Embryonic facial prominence (tissue), 1 donor: ENCODE measurements at regions not wholly inside any gene's neighbourhood (a gene's known extent, or its start where the extent isn't known, plus 50 kb on each side); places are given as distances from the start of the nearest gene placed in this dataset.

ENCODE experiments used
- DNase-seq: peaks from one replicate; pipeline ENCODE4 v3.0.0-alpha.2; 2016; ENCODE audit errors: extremely low spot score

DNA sequence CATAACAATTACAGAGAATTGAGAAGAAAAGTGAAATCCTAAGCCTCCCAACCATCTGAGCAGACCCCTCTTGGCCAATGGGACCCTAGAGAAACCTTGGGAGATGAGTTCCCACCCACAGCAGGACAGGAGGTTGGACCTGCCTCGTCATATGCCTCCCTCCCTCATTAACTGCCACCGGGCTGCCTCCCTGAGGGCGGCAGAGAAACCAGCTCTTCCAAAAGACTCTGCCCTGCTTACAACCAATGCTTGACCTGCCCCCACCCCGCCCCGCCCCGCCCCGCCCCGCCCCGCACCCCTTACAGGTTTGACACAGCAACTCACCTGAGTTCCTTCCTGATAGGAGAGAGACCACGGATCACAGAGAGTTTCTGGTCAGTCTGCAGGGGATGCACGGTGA lies 86.1 kb downstream of the ADRA2C start:
- no peak for DNase-seq

DNA sequence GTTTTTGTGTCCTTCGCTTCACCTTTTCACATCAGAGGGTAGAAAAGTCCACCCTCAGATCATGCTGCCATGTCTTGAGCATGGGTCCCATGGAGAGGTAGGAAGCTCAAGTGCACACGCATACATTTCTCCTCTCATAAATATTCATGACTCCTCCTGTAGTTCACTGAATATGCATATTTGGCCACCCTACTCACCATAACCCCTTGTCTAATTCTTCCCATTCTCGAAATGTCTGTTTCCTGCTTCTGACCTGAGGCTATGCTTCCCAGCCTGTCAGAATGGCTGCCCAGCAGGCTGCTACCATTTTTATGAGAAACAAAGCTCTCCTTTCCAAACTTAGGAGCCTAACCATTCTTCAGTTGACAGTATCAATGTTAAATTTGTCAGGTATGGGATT lies 86.5 kb downstream of the ADRA2C start:
- no peak for DNase-seq

DNA sequence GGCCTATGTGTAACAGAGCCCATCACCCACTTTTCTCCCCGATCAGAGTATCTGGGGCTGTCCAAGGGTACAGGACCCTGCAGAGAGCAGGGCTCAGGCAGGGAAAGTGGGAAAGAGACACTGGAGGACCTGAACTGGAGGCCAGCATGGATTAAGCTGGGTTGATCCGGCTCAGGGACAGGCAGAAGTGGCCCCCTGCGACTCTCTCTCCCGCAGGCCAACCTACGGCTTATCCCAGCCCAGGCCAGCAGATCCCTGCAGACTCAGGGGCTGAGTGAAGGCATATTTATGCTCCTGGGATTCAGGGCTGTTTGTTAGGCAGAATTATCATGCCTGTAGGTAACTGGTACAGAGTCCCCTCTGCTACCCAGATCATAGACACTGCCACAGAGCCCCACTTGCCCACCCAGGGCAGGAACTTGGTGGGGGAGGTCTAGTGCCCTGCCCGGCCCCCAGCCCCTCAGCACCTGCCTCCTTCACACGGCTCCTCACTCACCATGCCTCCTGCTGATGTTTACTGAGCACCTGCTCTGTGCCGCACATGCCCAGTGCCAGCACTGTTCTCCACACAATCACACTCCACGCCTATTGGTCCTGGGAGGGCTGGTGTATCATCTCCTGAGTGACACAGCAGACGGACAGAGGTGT lies 87.3 kb downstream of the ADRA2C start:
- DNase-seq, result no peak

DNA sequence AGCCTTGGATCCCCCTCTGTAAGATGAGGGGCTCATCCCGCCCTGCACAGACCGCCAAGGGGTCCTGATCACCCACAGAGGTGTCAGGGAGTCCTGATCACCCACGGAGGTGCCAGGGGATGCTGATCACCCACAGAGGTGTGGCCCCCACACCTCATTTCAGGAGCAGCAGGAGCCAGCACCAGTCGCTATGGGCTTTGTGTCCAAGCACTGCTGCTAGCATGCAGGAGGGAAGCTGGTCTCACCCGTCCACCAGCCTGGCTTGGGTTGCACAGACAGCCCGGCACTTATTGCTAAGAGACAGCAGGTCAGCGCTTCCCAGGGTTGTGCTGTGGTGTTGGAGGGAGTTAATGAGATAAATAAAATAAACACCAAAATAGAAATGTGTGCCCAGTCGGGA lies 88.5 kb downstream of the ADRA2C start:
- DNase-seq, result no peak

DNA sequence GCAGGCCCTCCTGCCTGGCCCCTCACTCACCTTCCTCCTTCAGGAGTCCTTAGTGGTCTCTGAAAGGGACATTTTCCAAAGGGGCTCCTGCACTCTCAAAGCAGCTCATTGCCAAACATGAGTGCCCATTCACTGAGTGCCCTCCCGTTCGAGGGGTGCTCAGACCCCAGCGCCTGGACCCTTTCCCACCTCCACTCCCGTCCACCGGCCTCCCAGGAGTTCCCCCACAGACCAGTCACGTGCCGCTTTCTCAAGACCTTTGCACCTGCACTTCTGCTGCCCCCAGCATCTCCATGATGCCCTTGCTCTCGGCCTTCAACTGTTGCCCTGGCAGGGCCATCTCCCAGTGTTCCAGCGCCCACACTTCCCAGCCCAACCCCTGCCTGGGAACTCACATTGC lies 89.5 kb downstream of the ADRA2C start:
- DNase-seq, result no peak

DNA sequence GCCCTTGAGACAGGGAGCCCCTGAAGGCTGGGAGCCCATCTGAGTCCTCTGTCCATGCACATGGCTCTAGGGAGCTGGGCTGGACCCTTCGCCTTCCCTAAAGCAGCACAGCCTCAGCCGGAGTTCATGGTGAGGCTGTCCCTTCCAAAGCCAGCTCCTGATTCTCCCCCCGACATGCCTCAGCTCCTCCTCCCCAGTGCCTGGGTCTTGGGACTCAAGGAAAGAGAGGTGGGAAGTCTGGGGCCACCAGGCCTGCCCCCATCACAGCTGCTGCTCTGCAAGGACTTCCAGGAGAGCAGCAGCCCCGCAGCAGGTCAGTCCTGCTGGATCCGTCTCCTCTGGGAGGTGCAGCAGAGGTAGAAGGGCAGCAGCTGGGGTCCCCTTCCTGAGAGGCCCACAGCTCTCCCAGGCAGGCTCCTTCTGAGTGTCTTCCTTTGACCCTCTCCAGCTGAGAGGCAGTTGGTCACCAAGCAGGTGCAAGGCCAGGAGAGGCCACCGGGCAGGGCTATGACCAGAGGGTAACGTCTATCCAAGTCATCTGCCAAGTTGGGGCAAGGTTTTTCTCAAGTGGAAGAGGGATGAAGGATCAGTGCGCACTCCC lies 90.5 kb downstream of the ADRA2C start:
- DNase-seq, result no peak

DNA sequence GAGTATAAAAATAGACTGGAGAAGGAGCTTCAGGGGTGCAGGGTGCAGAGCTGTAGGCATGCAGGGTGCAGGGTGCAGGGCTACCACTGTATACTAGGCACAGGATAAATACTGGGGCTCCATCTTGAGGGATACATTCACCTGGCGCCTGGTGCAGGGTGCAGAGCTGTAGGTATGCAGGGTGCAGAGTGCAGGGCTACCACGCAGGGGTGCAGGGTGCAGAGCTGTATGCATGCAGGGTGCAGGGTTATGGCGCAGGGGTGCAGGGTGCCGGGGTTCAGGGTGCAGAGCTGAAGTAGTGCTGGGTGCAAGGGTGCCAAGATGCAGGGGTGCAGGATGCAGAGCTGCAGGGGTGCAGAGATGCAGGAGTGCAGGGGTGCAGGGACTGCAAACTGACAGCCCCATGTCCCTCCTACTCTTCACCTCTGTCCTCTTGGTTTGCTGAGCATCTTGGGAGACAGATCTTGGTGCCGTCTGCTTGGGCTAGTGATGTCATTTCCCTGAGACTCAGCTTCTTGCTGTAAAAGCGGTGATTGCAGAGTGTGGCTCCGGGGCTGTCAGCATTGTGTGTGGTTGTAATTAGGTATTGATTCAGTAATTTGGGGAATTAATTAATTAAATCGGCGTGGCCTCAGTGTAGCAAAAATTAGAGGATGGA lies 91.2 kb downstream of the ADRA2C start:
- DNase-seq, result no peak

DNA sequence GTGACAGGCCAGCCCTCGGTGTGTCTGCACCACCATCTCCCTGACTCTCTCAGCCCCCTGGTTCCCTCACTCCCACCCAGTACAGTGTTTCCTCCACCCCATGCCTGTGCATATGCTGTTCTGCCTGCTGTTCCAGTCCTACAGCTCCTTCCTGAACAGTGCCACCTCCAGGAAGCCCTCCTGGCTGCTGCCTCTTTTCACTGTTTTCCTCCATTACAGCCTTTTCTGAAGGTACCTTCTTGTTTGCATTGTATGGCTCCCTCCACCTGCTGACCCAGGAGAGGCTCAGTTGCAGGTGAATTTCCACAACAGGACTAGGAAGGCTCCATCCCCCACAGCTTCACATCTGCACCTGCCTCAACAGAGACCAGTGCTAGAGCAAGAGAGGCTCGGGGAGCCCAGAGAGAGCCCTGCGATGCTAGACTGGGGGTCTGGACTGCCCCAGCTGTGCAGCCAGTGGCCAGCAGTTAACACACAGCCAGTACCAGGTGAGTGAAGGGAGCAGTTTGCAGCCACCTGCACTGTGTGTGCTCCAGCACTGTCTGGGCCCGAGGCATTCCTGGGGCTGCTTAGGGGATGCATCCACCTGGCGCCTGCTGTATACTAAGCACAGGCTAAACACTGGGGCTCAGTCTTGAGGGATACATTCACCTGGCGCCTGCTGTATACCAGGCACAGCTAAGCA lies 92.0 kb downstream of the ADRA2C start:
- DNase-seq, result no peak

DNA sequence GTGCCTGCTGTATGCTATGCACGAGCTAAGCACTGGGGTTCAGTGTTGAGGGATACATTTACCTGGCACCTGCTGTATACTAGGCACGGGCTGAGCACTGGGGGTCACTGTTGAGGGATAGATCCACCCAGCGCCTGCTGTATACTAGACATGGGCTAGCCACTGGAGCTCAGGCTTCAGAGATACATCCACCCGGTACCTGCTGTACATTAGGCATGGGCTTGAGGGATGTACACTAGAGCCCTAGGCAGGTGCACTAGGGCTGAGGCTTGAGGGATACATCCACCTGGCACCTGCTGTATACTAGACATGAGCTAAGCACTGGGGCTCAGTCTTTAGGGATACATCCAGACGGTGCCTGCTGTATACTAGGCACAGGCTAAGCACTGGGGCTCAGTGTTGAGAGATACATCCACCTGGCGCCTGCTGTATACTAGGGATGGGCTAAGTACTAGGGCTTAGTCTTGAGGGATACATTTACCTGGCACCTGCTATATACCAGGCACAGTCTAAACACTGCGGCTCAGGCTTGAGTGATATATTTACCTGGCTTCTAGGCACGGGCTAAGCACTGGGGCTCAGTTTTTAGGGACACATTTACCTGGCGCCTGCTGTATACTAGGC lies 92.7 kb downstream of the ADRA2C start:
- DNase-seq, result no peak

DNA sequence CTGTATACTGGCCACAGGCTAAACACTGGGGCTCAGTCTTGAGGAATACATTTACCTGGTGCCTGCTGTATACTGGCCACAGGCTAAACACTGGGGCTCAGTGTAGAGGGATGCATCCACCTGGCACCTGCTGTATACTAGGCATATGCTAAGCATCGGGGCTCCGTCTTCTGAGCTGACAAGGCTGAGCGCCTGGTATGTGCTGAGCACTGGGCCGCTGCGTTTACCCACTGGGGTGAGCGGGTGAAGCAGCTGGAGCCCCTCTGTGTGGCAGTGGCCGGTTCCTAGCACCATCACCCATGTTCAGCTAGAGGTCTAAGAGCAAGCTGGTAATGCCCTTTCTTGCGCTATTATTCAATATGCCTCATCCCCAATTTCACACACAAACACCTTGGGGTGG lies 93.4 kb downstream of the ADRA2C start:
- DNase-seq, result no peak

DNA sequence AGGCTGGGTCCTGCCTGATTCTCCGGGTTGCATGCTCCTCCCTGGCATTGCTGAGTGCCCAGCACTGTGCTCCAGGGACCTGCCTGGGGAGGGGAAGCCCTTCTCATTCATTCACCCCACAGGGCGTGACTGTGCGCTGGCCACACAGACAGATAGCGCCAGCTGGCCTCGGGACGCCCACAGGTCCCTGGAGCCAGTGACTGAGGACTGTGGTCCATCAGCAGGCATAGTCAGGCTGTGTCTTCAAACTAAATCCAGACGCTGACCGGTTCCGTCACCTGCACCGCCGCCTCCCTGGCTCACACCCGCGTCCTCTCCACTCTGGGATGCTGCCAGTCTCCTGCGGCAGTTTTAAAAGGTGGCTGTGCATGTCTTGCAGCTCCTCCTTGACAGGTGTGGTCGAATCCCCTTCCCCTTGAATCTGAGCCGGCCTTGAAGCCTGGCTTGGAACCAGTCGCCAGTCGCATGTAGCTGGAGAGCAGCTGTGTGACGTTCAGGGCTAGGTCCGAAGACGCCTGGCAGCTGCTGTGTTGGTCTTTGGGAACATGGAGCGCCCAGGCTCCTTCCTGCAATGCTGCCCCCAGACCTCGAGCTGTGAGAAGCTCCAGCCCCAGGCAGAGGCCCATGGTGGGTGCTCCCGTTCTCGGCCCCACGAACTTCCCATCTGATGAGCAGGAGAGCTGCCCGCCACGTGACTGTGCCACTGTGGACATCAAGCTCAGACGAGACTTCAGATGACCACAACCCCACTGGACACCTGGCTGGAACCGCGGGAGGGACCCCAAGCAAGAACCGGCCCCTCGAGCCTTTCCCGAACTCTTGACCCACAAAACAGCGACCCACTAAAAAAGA lies 94.1 kb downstream of the ADRA2C start:
- DNase-seq, result no peak

DNA sequence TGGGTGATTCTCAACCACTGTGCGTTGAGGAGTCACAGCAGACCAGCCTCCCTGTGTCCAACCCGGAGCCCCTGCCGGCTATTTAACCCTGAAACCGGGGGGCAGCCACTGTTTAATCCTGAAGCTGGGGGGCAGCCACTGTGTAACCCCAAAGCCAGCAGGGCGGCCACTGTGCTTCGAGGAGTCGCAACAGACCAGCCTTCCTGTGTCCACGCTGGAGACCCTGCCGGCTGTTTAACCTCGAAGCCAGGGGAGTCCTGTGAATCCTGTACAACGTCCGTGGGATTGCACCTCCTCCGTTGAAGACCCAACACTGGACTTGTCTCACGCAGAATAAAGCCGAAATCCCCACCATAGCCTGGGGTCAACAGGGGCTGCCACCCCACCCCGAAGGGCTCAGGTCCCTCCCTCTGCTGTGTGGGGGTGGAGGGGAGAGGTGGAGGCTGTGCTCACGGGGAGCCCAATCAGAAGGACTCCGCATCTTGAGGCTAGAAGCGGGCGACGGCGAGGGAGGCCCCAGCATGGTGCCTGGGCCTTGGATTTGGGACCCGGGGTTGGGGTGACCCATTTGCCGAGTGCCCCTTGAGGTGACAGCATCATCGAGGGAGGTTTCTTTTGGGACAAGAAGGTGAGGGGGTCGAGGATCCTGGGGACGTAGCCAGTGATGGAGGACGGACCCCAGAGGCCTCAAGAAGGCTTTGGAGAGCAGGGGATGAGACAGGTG lies 94.9 kb downstream of the ADRA2C start:
- DNase-seq, result no peak

DNA sequence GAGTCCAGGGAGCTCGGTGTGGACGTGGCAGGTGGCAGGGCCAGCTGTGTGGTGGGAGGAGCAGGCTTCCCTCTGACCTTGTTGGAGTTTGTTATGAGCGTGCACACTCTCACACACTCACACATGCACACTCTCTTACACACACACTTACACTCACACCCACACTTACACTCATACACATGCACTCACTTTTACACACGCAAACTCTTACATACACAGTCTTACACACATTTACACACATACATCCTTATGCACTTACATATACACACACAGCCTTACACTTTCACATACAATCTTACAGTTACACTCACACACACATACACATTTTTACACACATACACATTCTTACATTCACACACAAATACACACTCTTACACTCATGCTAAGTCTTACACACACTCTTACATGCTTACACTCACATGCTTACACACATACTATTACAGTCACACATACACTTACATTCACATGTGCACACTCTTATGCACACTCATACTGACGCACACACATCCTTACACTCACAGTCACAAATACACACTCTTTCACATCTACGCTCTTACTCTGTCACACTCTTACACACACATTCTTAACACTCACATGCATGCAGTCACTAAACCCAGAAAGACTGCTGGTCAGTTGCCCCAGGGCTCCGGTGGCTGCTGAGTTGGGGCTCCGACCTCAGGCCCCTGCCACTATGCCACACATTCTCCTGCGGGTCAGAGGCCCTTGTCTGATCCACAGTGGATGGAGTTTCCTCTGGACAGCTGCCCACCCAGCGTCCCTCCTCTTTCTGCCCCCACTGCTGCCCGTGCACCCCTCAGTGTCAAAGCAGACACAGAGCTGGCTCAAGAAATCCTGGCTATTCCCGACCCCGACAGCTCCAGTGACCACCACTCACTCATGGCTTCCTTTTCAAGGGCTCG lies 95.8 kb downstream of the ADRA2C start:
- no peak for DNase-seq

DNA sequence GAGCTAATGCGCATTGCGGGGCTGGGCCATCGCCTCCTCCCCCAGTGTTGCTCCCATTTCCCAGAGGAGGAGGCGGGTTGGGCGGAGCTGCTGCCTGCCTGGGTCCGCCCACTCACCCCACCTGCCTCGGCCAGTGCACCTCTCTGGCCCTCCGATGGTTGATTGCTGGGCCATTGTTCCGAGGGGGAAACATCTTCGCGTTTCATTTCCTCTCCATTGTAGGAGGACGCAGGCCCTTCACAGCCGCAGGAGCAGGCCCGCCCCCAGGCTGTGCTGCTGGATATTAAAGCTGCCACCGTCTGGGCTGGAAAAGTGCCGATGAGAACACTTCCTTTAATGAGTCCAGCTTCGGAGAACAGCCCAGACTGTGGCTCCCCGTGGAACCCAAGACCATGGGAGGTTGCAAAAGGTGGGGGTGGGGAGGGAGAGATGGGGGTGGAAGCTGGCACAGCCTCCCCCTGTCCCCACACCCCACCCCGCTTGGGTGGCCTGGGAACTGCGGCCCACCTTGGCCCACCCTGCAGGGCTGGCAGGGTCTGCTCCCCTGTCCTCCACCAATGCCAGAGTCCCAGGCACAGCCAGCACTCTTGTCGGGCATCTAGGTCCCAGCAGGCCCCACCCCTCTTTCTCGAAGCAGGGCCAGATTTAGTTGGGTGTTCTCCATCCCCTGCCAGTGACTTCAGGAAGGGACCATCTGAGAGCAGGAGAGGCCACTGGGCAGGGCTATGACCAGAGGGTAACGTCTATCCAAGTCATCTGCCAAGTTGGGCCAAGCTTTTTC lies 96.6 kb downstream of the ADRA2C start:
- DNase-seq, result no peak

DNA sequence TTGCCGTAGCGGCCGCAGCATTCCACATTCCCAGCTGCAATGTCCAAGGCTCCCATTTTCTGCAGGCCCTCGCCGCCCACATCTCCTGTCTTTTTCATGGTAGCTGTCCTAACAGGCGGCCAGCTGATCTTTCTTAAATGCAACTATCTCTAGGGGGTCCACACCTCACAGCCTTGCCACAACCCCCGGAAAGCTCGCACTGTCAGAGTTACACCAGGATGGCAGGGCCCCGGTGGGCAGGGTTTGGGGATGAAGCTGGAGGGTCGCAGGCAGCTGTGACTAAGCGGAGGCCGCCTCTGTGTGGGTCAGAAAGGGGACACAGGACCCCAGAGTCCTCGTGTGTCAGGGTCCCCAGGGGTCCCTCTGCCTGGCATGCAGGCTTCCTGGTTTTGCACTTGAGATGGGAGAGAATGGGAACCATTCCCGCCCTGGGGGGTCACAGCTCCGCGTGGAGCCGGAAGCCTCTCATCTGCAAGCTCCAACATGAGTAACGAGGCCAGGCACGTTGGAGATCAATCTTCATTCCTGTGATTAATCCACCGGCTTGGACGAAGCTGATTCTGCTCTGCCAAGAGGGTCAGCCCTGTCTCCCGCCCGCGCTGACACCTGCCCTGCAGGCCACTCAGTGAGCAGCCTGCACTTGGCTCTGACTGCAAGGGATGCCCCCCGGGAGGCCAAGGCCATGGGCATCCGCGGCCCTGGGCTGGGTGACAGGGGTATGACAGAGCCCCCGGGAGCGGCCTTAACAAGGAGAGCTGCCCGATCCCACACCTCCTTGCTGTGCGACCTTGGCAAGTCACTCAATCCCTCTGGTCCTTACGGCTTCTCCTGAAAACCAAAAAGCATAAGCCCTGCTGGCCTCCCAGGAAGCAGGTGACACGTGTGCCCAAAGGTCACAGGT lies 97.9 kb downstream of the ADRA2C start:
- no peak for DNase-seq

DNA sequence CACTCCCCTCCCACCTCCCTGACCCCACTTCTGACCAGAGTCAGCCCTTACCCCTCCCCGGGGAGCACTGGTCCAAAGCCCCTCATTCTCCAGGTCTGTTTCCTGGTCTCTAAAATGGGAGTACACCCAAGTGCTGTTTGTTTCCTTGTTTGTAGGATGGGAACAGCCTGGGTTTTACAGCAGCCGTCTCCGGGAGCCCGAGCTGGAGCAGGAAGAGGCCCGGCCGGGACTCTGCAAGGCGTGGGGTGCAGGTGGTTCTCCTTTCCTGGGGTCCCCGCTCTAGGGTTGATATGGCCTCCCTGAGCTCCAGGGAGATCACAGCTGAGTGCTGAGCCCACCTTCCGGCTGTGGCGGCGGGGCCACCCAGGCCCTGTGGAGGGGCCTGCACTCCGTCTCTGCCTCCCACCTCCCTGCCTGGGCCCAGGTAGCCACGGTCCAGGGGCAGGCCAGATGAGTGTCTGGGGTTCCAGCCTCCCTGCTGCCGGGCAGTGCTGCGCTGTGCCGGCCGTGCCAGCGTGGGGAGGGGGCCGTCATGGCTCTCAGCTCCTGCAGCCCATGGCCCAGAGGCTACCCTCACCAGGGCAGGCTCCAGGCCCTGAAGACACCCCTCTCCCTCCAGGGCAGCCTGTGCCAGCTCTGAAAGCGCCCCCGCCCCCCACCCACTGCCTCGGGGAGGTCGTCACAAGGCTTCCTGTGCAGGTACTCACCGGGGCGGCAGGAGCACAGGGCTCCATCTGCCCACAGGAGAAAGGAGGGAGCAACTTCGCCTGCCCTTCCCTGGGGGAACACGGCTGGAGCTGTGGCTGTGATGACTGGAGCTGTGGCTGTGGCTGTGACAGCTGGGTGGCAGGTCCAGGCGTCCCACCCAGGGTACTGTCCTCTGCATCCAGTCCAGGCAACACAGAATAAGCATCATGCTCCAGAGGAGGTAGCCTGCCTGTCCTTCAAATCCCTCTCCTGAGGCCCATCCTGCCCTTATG lies 98.8 kb downstream of the ADRA2C start:
- DNase-seq, result no peak
